ENCODE measurements at regions not wholly inside any gene's neighbourhood (a gene's known extent, or its start where the extent isn't known, plus 50 kb on each side); places are given as distances from the start of the nearest gene placed in this dataset.

GRCh38 chr7:34575006-34575405 lies 83.0 kb upstream of the NPSR1 start:
- dilution Hi-C loops (cut with HindIII; ENCODE audit: low sequenced_read_pairs, unreplicated experiment), result no loop called here
- Histone ChIP-seq H4K5ac (ENCODE audit: low read depth, low read length) (no peak overlapping the region), H3K27me3 (ENCODE audit: control insufficient read depth, insufficient read depth, low read length) (no peaks in the 10 kb centered on the region), H3K9me3 (ENCODE audit: control insufficient read depth, insufficient read depth, low read length) (no peaks in the 10 kb centered on the region), H2BK120ac (ENCODE audit: low read depth, low read length) (no peak overlapping the region), H2BK5ac (ENCODE audit: low read depth, low read length, poor library complexity, severe bottlenecking) (no peak overlapping the region), H3K4me3 (ENCODE audit: insufficient read depth, low read depth, low read length) (no peak overlapping the region), H3K18ac (ENCODE audit: low read depth, low read length) (no peak overlapping the region), H3K56ac (ENCODE audit: extremely low read depth, insufficient read depth, low read length) (no peak overlapping the region), H2AK9ac (replicated peaks; ENCODE audit: low read depth, low read length, poor library complexity) (no peak overlapping the region), H2AFZ (replicated peaks; ENCODE audit: low read length, poor library complexity) (no peak overlapping the region), H3K23ac (ENCODE audit: low read depth, low read length) (no peak overlapping the region), H4K20me1 (ENCODE audit: insufficient read depth, low read length) (no peaks in the 10 kb centered on the region), H2AK5ac (ENCODE audit: low read depth, low read length) (no peak overlapping the region), H2BK20ac (ENCODE audit: low read depth, low read length) (no peak overlapping the region), H3K4me2 (ENCODE audit: low read depth, low read length) (no peak overlapping the region), H3K79me1 (ENCODE audit: low read depth in 1 of 2, low read length in 2 of 2) (no peaks in the 10 kb centered on the region), H3K27ac (ENCODE audit: insufficient read depth, low read length) (no peak overlapping the region), H4K8ac (ENCODE audit: low read depth in 2 of 2, low read length in 2 of 2) (no peak overlapping the region), H3K4me1 (ENCODE audit: control insufficient read depth, insufficient read depth, low read length) (no peaks in the 10 kb centered on the region), H3K14ac (replicated peaks; ENCODE audit: low read depth, low read length) (no peak overlapping the region), H2BK15ac (ENCODE audit: low read depth, low read length) (no peak overlapping the region), H3K36me3 (ENCODE audit: control insufficient read depth, insufficient read depth, low read length) (no peaks in the 10 kb centered on the region), H4K91ac (ENCODE audit: insufficient read depth, low read depth, low read length) (no peak overlapping the region), H3K9me1 (ENCODE audit: insufficient read depth, low read length) (no peaks in the 10 kb centered on the region), H3K9ac (ENCODE audit: low read depth, low read length) (no peak overlapping the region), H3K4ac (ENCODE audit: low read depth, low read length) (no peak overlapping the region)
- TF ChIP-seq ELK1 (IDR thresholded peaks at IDR 0.05; ENCODE audit: borderline replicate concordance, low read depth, low read length) (no peak), USF2 (IDR thresholded peaks at IDR 0.05; ENCODE audit: low read depth, low read length) (no peak), CEBPB (IDR thresholded peaks at IDR 0.05; ENCODE audit: low read depth, low read length) (no peak), MAZ (IDR thresholded peaks at IDR 0.05; ENCODE audit: borderline replicate concordance, low read depth, low read length) (no peak), CHD1 (IDR thresholded peaks at IDR 0.05; ENCODE audit: low read depth, low read length) (no peak), MXI1 (IDR thresholded peaks at IDR 0.05; ENCODE audit: borderline replicate concordance, low read depth, low read length) (no peak), RCOR1 (IDR thresholded peaks at IDR 0.05; ENCODE audit: insufficient replicate concordance, low read length) (no peak), SMC3 (IDR thresholded peaks at IDR 0.05; ENCODE audit: low read depth, low read length) (no peak), NFE2L2 (IDR thresholded peaks at IDR 0.05; ENCODE audit: low read depth, low read length) (no peak), POLR2A (IDR thresholded peaks at IDR 0.05; ENCODE audit: low read depth, low read length) (no peak), BHLHE40 (IDR thresholded peaks at IDR 0.05; ENCODE audit: low read depth, low read length) (no peak), FOS (IDR thresholded peaks at IDR 0.05; ENCODE audit: low read depth, low read length) (no peak), CTCF (conservative IDR thresholded peaks at IDR 0.05; ENCODE audit: low read depth, low read length) (no peak), RFX5 (IDR thresholded peaks at IDR 0.05; ENCODE audit: low read depth, low read length) (no peak), MAFK (IDR thresholded peaks at IDR 0.05; ENCODE audit: low read depth, low read length) (no peak), RAD21 (IDR thresholded peaks at IDR 0.05; ENCODE audit: low read length) (no peak)
- DNase-seq (no peak), ATAC-seq (ENCODE audit: low read depth) (no peak)
- in situ Hi-C loops (cut with MboI; ENCODE audit: low sequenced_read_pairs), result no loop called here
- intact Hi-C loops (cut with micrococcal nuclease), result no loop called here
- WGBS, 2 experiments (ENCODE audit: extremely low coverage in 2 of 2, insufficient read length in 1 of 2), result no CpG with 5 or more reads among the region's 2 CpGs
- BruUV-seq (replicated peaks), result no TSS peak
- ChIA-PET CTCF (no interaction called here), POLR2A (ENCODE audit: unreplicated experiment) (no interaction called here)

Data from IMR-90 (cell line).